ENCODE measurements at regions not wholly inside any gene's neighbourhood (a gene's known extent, or its start where the extent isn't known, plus 50 kb on each side); places are given as distances from the start of the nearest gene placed in this dataset.

DNA sequence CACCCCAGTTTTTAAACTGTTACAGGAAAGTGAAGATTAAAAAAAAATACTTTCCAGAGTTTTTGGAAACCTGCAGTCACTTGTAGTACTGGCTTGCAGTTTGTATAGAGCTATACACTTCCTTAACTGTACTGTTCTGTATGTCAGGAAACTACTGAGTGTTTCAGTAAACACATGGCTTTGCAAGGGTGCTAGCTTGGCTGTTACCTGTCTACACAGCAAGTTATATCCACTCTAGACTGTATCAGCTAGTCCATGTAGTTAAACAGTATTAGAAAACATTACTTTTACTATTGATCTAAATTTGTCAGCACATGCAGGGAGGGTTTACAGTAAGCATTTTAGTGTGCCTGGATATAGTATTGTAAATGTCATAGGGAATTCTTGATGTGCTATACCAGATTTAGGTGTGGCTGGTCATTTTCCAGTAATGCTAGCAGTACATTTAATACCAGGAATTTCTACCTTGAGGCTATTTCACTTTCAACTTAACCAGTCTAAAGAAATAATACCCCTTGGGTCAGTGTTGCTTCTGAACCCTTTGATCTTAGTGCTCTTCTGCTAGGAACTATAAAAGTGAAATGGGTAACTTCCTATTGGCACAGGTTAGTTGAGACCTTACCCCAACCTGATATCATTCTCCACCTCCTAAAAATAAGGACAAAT is 192.3 kb upstream of the ANKRD50 start:
- Histone ChIP-seq H2BK5ac (ENCODE audit: low read depth, low read length, poor library complexity, severe bottlenecking) (no peak overlapping the region), H2BK20ac (ENCODE audit: low read depth, low read length) (no peak overlapping the region), H3K56ac (ENCODE audit: extremely low read depth, insufficient read depth, low read length) (no peak overlapping the region), H3K18ac (ENCODE audit: low read depth, low read length) (no peak overlapping the region; the same call in 1 of the 2 replicates), H3K27ac (ENCODE audit: insufficient read depth, low read length) (no peak overlapping the region), H2AK9ac (replicated peaks; ENCODE audit: low read depth, low read length, poor library complexity) (no peak overlapping the region), H4K8ac (ENCODE audit: low read depth in 2 of 2, low read length in 2 of 2) (no peak overlapping the region), H3K36me3 (ENCODE audit: control insufficient read depth, insufficient read depth, low read length) (no peaks in the 10 kb centered on the region), H2AFZ (replicated peaks; ENCODE audit: low read length, poor library complexity) (no peak overlapping the region), H3K4ac (ENCODE audit: low read depth, low read length) (no peak overlapping the region), H4K91ac (ENCODE audit: insufficient read depth, low read depth, low read length) (no peak overlapping the region), H3K79me1 (ENCODE audit: low read depth in 1 of 2, low read length in 2 of 2) (no peaks in the 10 kb centered on the region), H3K4me3 (ENCODE audit: insufficient read depth, low read depth, low read length) (no peak overlapping the region), H3K9ac (ENCODE audit: low read depth, low read length) (no peak overlapping the region), H2BK15ac (ENCODE audit: low read depth, low read length) (no peak overlapping the region), H3K4me1 (ENCODE audit: control insufficient read depth, insufficient read depth, low read length) (no peaks in the 10 kb centered on the region; the same call in 1 of the 2 replicates), H2BK120ac (ENCODE audit: low read depth, low read length) (no peak overlapping the region), H3K9me3 (ENCODE audit: control insufficient read depth, insufficient read depth, low read length) (no peaks in the 10 kb centered on the region), H3K14ac (replicated peaks; ENCODE audit: low read depth, low read length) (no peak overlapping the region), H2AK5ac (ENCODE audit: low read depth, low read length) (no peak overlapping the region), H3K4me2 (ENCODE audit: low read depth, low read length) (no peak overlapping the region), H4K20me1 (ENCODE audit: insufficient read depth, low read length) (no peaks in the 10 kb centered on the region), H3K9me1 (ENCODE audit: insufficient read depth, low read length) (no peaks in the 10 kb centered on the region), H4K5ac (ENCODE audit: low read depth, low read length) (no peak overlapping the region), H3K23ac (ENCODE audit: low read depth, low read length) (no peak overlapping the region), H3K27me3 (ENCODE audit: control insufficient read depth, insufficient read depth, low read length) (no peaks in the 10 kb centered on the region)
- TF ChIP-seq CEBPB (IDR thresholded peaks at IDR 0.05; ENCODE audit: low read depth, low read length), result no peak
- TF ChIP-seq, protein P1, sequence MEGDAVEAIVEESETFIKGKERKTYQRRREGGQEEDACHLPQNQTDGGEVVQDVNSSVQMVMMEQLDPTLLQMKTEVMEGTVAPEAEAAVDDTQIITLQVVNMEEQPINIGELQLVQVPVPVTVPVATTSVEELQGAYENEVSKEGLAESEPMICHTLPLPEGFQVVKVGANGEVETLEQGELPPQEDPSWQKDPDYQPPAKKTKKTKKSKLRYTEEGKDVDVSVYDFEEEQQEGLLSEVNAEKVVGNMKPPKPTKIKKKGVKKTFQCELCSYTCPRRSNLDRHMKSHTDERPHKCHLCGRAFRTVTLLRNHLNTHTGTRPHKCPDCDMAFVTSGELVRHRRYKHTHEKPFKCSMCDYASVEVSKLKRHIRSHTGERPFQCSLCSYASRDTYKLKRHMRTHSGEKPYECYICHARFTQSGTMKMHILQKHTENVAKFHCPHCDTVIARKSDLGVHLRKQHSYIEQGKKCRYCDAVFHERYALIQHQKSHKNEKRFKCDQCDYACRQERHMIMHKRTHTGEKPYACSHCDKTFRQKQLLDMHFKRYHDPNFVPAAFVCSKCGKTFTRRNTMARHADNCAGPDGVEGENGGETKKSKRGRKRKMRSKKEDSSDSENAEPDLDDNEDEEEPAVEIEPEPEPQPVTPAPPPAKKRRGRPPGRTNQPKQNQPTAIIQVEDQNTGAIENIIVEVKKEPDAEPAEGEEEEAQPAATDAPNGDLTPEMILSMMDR (conservative IDR thresholded peaks at IDR 0.05; ENCODE audit: low read depth, low read length), result no peak
- no peak for TF ChIP-seq POLR2A (IDR thresholded peaks at IDR 0.05; ENCODE audit: low read depth, low read length)
- TF ChIP-seq NFE2L2 (IDR thresholded peaks at IDR 0.05; ENCODE audit: low read depth, low read length), result no peak
- TF ChIP-seq, protein P2, sequence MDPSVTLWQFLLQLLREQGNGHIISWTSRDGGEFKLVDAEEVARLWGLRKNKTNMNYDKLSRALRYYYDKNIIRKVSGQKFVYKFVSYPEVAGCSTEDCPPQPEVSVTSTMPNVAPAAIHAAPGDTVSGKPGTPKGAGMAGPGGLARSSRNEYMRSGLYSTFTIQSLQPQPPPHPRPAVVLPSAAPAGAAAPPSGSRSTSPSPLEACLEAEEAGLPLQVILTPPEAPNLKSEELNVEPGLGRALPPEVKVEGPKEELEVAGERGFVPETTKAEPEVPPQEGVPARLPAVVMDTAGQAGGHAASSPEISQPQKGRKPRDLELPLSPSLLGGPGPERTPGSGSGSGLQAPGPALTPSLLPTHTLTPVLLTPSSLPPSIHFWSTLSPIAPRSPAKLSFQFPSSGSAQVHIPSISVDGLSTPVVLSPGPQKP (IDR thresholded peaks at IDR 0.05; ENCODE audit: borderline replicate concordance, low read depth, low read length), result no peak
- TF ChIP-seq MAFK (IDR thresholded peaks at IDR 0.05; ENCODE audit: low read depth, low read length), result no peak
- TF ChIP-seq, protein P3, sequence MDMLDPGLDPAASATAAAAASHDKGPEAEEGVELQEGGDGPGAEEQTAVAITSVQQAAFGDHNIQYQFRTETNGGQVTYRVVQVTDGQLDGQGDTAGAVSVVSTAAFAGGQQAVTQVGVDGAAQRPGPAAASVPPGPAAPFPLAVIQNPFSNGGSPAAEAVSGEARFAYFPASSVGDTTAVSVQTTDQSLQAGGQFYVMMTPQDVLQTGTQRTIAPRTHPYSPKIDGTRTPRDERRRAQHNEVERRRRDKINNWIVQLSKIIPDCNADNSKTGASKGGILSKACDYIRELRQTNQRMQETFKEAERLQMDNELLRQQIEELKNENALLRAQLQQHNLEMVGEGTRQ (IDR thresholded peaks at IDR 0.05; ENCODE audit: low read depth, low read length), result no peak
- POLR2A ChIA-PET (ENCODE audit: unreplicated experiment), result no interaction called here
- dilution Hi-C loops (cut with HindIII; ENCODE audit: low sequenced_read_pairs, unreplicated experiment), result no loop called here
- BruUV-seq (replicated peaks), result no TSS peak
- no peak for ATAC-seq (ENCODE audit: low read depth)
- in situ Hi-C loops (cut with MboI; ENCODE audit: low sequenced_read_pairs), result no loop called here
- CTCF ChIA-PET, result no interaction called here
- intact Hi-C loops (cut with micrococcal nuclease), result no loop called here
- DNase-seq, result no peak

All from IMR-90 (cell line).